Left ventricle myocardium superior (tissue), 1 donor: ENCODE measurements at regions not wholly inside any gene's neighbourhood (a gene's known extent, or its start where the extent isn't known, plus 50 kb on each side); places are given as distances from the start of the nearest gene placed in this dataset.

Experiments
- ATAC-seq: fragments of 200-7000 bp; cut with Tn5 transposase; one replicate; pipeline ENCODE4 v1.9.1; 2020; ENCODE audit warnings: mild to moderate bottlenecking, moderate library complexity
- DNase-seq: peaks from one replicate; pipeline ENCODE4 v3.0.0-alpha.2; 2020
- intact Hi-C: fragments of 100-400 bp; cut with micrococcal nuclease; formaldehyde crosslinking; loops from one replicate; pipeline ENCODE4 v1.11.0; 2022
- donor health status: DM: no; HTN: yes; CAD: no; lungs with severe emphysema.

GRCh38 chr2:62309465-62310091, 113.7 kb downstream of the B3GNT2 start:
- DNase-seq (no peak), ATAC-seq (peak; percentile 34)
- intact Hi-C loops: no loop called here

- intact Hi-C loops: no loop called here
- ATAC-seq (no peak), DNase-seq (no peak)
These were observed 113.2 kb downstream of the B3GNT2 start for GRCh38 chr2:62309081-62309464.

DNA sequence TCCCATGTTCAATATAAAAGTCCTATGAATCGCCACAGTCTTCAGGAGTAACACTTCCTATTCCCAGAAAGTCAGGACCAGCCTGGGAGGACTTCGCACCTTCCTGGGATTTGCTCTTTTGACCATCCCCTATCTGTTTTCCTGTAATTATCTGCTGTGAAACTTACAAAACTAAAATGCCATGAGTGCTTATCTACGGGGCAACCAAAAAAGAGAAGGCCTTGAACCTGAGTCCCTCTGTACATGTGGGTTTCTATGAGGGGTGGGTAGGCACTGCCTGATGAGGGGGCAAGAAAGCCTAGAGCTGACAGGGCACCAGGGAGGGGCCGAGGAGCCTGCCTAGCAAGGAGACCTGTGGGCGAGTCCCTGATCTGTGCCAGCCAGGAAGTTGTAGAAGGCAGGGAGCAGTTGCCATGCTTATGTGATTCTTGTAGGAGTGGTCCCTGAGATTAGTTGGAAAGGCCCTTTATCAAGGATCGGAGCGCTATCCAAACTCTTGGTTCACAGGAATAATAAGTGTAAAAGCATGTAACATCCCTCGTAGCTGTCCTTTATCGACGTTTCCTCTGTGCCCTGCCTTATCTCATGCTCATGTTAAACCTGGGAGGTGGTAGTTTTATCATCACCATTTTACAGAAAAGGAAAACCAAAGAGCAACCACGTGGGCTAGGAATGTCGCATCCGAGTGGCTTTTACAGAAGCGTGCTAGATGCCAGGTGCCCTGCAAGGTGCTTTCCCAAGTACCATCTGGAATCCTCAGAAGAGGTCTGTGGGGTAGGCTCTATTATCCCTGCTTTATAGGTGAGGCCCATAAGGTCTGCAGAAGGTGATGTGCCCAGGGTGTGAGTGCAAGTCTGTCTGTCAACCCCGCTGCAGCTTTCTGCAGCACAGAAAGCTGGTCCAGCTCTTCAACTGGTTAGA, 111.8 kb downstream of the B3GNT2 start:
- DNase-seq: no peak
- no peak for ATAC-seq
- intact Hi-C loops: no loop called here

- ATAC-seq: no peak
- DNase-seq: no peak
- intact Hi-C loops: no loop called here
These were observed 111.0 kb downstream of the B3GNT2 start for GRCh38 chr2:62306751-62307468.

DNA sequence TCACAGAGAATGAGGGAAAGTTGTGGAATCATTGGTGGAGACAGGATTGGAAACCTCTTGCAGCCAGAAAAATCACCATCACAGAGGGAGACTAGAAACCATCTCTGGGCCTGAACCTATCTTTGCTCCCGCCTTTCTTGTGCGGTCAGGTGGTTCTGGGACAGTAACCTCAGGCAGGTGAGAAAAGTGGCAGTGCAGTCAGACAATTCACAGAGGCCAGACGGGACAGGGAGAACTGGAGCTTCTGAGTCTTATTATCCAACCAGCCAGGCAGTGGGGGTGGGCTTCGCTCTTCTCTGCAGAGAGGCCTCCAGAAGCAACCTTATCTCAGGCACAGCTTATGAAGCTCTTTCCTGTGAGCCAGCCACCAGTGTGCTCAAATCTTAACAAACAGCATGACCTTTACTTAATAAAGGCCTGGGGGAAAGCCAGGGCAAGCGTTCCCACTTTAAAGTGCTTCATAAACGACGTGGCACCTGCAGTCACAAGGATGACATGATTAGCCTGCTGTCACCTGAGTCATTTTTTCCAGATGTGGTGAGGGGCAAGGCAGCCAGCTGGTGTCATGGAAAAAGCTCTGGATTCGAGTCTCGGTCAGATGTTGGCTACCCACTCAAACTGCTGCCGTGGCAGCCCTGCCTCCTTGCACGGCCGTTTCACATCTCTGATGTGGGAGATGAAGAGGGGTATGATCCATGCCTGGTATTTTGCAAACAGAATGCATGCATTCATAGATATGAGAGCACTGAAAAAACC, 109.7 kb downstream of the B3GNT2 start:
- intact Hi-C loops: no loop called here
- ATAC-seq (peak; percentile 76), DNase-seq (no peak)

GRCh38 chr2:62304429-62305417, 108.8 kb downstream of the B3GNT2 start:
- ATAC-seq: peak; percentile 42
- peak; percentile 55 for DNase-seq
- intact Hi-C loops: no loop called here

DNA sequence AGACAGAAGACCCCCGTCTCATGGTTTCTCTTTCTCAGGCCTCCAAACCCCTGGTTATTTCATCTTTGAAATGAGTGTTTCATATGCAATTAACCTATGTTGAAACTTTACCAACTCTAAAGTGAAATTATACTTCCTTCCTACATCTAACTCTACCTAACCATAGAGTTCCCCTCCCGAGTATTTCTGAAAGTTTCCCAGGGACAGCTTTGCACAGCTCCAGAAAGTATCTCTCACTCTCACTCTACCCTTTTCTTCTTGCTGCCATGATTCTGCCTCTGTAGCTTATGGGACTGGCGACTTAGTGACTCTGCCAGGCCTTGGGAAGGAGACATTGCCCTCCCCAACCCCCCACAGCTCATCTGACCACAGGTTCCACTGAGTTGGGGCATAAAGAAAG, 107.9 kb downstream of the B3GNT2 start:
- DNase-seq (no peak), ATAC-seq (no peak)
- intact Hi-C loops: no loop called here

DNA sequence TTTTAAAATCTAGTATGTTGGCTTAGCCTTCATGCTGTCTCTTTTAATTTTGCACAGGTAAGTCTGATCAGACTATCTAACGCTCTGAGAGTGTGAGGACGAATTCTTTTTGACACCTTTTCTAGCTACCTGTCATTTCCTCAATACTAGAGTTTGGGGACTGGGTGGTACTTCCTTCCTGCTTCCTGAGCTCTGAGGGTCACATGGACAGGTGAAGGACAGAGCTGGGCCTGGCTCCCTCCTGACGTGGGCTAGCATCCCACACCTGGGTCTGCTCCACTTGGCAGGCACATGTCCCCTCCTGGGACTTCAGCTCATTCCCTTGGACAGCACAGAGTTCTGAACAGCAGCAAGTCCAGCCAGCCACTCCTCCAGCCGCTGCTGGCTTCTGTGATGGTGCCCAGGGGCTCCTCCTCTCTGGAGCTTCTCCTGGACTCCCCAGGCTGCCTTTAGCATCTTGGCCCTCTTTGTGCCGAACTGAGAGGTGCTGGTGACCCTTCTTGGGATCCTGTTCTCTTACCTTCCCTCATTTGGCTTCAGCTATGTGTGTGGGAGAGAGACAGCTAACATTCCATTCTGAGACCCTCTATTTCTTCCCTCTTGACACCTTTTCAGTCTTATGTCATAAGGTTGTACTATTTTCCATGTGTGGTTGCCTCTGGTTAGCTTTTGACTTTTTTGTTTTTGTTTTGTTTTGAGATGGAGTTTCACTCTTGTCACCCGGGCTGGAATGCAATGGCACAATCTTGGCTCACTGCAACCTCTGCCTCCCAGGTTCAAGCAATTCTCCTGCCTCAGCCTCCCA, 106.9 kb downstream of the B3GNT2 start:
- intact Hi-C loops: no loop called here

DNA sequence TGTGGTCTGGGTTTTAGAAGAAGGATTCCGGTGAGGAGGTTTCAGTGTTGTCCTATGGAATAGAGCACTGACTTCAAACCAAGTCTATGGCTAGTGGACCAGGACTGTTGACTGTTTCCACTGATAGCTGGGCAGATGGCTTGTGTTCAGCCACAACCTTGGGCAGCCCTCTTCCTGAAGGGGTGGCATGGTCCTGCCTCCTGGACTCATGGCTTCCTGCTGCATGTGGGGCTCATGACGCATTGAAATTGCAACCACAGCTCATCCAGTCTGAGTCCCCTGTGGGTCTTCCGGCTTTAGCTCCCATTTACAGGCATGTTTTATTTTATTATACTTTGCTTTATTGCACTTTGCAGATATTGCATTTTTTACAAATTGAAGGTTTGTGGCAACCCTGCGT, 105.0 kb downstream of the B3GNT2 start:
- intact Hi-C loops: no loop called here
- ATAC-seq: no peak
- no peak for DNase-seq

More for the DNA sequence above, 106.9 kb downstream of the B3GNT2 start:
- no peak for ATAC-seq
- no peak for DNase-seq

DNA sequence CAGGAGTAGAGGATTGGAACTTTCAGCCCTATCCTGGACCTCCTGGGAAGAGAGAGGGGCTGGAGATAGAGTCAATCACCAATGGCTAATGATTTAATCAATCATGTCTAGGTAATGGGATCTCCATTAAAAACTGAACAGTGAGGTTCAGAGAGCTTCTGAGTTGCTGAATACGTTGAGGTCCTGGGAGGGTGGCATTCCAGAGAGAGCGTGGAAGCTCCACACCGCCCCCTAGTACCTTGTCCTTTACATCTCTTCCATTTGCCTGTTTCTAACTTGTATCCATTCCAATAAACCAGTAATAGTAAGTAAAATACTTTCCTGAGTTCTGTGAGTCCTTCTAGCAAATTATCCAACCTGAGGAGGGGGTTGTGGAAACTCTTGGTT, 101.7 kb downstream of the B3GNT2 start:
- no peak for DNase-seq
- intact Hi-C loops: no loop called here
- no peak for ATAC-seq

DNA sequence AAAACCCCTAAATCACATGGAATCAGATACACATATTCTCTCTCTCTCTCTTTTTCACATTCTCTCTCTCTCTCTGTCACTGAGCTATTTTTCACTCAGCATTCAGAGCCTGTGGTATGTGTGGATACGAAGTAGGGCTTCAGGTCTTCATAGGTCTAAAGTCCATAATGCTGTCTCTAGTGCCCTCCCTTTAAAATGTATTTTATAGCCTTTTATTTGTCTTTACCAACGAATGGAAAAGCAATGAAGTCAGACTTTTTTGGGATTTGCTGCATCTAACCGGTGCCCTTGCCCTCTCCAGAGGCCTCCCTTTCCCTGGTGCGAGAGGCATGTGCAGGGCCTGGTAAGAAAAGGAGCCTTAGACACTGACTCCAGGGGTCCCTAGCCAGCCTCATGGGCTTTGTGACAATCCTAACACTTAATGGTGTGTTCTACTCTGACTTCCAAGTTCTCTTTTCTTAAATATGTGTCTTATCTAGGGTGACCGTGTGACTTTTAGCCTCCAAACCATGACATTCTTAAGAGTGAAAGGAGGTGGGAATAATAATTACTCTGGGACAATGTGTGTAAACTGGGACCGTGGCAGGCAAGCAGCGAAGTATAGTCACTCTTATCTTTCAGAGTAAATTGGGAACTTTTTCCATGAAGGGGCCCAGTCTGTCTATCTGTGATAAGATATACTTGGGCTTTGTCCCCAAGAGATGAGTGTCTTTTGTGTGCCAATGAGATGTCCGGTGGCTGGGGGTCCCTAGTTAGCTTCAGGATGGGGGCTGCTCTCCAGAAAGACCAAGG, 101.1 kb downstream of the B3GNT2 start:
- ATAC-seq (no peak), DNase-seq (no peak)
- intact Hi-C loops: no loop called here

DNA sequence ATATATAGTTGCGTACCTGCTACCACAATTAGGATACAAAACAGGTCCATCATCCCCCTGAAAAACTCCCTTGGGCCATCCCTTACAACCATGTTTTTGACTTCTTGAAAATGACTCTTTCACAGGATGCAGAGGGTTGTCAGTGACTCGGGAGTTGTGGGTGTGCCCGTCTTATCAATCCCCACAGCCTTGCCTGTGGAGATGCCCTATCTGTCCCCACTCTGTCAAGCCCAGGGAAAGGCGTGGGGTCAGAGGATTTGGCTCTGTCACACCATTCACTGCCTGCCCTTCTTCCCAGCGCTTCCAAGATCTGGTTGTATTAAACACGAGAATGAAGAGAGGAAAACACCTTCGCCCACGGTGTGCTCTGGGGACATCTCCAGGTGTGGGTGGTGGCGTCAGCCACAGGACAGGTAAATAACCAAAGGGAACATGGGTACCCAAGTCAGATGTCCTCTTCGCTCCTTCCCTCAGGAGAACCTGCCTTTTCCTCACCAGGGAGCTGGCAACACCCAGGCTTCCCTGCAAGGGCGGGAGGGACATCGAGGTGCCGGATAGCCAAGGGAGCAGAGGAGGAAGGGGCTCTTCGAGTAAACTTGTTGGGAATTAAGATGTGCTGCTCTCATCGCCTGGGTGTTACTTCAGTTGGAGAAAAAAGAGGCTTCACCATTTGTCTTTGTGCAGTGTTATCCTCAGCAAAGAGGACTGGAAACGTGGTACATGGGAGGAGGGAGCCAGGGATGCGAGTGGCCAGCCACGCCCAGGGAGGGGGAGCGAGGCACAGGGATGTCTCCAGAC, 100.3 kb downstream of the B3GNT2 start:
- no peak for DNase-seq
- intact Hi-C loops: no loop called here
- ATAC-seq: no peak

DNA sequence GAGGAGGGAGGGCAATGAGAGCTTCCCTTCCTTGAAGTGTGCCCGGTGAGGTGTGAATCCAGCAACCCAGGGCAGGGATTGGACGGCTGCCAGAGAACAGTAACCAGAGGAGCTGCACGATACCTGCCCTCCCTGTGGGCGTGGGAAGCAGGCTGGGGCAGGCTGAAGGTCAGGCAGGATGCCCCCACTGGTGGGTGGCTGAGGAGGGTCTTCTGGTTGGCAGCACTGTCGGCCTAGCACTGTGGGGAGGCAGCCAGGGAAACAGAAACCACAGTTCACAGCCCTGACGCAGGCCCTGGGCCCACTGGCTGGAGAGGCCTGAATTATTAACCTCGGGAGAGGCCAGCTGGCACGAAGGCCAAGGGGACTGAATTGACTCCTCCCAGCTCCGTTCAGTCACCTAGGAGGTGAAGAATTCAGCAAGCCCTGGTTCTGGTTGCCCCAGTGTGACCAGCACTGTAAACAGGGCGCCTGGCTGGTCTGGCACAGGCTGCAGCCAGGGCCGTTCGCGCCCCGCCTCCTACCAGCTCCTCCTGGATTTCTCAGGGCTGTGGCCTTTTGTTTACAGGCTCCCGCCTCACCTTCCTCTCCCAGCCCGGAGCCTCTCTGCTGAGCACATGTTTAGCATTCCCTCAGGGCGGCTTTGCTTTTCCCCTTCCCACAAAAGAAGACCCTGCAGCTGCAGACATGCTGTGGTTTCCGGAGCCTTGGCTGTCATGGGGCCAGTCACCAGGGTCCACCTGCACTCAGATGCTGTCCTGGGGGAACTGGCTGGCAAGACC, 97.8 kb downstream of the B3GNT2 start:
- ATAC-seq (peak; percentile 89), DNase-seq (peak; percentile 70)
- intact Hi-C loops: no loop called here

DNA sequence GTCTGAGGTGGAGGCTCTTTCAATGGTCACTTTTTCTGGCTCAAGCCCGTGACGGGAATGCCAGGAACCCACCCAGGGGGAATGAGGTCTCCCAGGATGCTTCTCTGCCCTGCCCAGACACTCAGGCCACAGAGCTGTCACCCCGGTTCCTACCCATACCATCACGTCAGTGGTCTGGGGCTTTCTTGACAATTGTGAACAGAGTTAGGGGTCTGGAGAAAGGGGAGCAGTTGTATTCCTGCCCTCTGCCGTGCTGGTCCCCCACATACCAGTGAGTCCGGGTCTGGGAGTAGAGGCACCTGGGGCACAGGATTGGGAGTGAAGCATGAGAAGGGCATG, 97.2 kb downstream of the B3GNT2 start:
- no peak for DNase-seq
- intact Hi-C loops: no loop called here
- ATAC-seq: no peak

DNA sequence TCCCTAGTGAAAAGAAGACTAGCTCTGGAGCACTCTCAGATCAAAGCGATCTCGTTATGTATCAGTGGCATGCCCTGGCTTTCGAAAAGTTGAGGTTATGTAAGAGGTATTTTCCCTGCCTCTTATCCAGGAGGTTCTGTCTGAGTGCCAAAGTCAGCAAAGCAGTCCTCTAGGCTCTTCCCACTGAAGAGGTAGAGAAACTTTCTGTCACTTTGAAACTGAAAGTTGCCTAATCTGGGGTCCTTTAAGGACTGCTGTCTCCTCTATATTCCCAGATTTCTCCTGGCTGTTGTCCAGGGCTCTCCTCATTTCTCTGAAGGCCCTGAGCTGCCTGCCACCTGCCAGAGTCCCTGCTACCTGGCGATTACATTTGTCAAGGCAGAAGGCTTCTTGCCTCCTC, 96.3 kb downstream of the B3GNT2 start:
- ATAC-seq (peak; percentile 9), DNase-seq (no peak)
- intact Hi-C loops: no loop called here
